Spleen (tissue), 7 donors: ENCODE measurements at regions not wholly inside any gene's neighbourhood (a gene's known extent, or its start where the extent isn't known, plus 50 kb on each side); places are given as distances from the start of the nearest gene placed in this dataset.

ENCODE experiments used
- POLR2AphosphoS5 ChIP-seq, 3 donors: sonication (generic); formaldehyde crosslinking; IDR thresholded peaks; one replicate each; pipeline ENCODE4 v1.5.1; 2017; ENCODE audit warnings: antibody characterized with exemption in 3 of 3
- TF ChIP-seq, protein P1 (sequence below), 11 experiments: fragments of 200-600 bp in 7 of 11; fragments of 450-650 bp in 4 of 11; sonication (generic) in 4 of 11; IDR thresholded peaks in 8 of 11; conservative IDR thresholded peaks in 3 of 11; 1 replicate in 7 of 11; 2 replicates in 4 of 11; pipeline versions ENCODE4 v1.4.0 to v1.8.0; 2016 to 2021; ENCODE audit warnings: antibody characterized with exemption in 11 of 11, inconsistent platforms in 4 of 11, mild to moderate bottlenecking in 1 of 11
- donor health status: DM: no; HTN: no; CAD: no; lungs with moderate emphysema.
- donor health status: DM: no; HTN: no; CAD: no.
- donor health status: DM: no; HTN: no; CAD: no.

DNA sequence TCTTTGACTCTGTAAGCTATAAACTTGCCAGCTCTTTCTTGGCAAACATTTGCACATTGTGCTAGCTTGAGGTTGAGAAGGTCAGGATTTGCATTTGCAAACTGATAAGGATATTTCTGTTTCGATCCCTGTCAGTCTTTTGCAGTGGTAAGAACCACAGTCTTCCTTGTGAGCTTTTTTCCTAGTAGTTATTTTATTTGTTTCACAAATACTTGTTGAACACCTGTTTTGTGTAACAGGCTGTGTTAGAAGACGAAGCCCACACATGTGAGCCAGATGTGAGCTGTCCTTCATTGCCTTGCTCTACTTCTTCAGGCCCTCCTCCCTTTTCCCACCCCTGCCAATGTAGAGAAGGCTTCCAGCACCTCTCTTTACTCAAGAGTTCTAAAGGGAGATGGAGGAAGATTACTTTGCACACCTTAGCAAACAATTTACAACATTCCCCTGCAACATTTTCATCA is 327.0 kb upstream of the KLF4 start:
- TF ChIP-seq, protein P1, sequence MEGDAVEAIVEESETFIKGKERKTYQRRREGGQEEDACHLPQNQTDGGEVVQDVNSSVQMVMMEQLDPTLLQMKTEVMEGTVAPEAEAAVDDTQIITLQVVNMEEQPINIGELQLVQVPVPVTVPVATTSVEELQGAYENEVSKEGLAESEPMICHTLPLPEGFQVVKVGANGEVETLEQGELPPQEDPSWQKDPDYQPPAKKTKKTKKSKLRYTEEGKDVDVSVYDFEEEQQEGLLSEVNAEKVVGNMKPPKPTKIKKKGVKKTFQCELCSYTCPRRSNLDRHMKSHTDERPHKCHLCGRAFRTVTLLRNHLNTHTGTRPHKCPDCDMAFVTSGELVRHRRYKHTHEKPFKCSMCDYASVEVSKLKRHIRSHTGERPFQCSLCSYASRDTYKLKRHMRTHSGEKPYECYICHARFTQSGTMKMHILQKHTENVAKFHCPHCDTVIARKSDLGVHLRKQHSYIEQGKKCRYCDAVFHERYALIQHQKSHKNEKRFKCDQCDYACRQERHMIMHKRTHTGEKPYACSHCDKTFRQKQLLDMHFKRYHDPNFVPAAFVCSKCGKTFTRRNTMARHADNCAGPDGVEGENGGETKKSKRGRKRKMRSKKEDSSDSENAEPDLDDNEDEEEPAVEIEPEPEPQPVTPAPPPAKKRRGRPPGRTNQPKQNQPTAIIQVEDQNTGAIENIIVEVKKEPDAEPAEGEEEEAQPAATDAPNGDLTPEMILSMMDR (IDR thresholded peaks at IDR 0.05 in 8 of 11, conservative IDR thresholded peaks at IDR 0.05 in 3 of 11), result no peak
- no peak for TF ChIP-seq POLR2AphosphoS5 (IDR thresholded peaks at IDR 0.05)
